OCI-LY1 (cell line): ENCODE measurements at regions not wholly inside any gene's neighbourhood (a gene's known extent, or its start where the extent isn't known, plus 50 kb on each side); places are given as distances from the start of the nearest gene placed in this dataset.
"Not testable (repeated sequence)": the region's sequence is repeated elsewhere in the genome, so short reads cannot be mapped to it uniquely, and the experiment has no call there.

Experiments
- H2AFZ ChIP-seq: fragments of 200-600 bp; sonication (generic), shearing (Covaris generic); 2 replicates; pipeline ENCODE4 v1.6.0; 2014; ENCODE audit warnings: antibody characterized with exemption, mild to moderate bottlenecking, low read length
- H3F3A ChIP-seq: fragments of 200-600 bp; sonication (generic), shearing (Covaris generic); 2 replicates; pipeline ENCODE4 v1.6.0; 2014; ENCODE audit warnings: mild to moderate bottlenecking, antibody characterized with exemption, low read length, moderate library complexity; ENCODE audit not compliant: insufficient read depth
- H3K27ac ChIP-seq: fragments of 200-600 bp; sonication (generic); 2 replicates; pipeline ENCODE4 v1.5.1; 2014; ENCODE audit warnings: low read length, mixed run types, mild to moderate bottlenecking, low read depth; ENCODE audit not compliant: poor library complexity, severe bottlenecking
- H3K27me3 ChIP-seq: fragments of 200-600 bp; sonication (generic); 2 replicates; pipeline ENCODE4 v1.6.0; 2014; ENCODE audit warnings: antibody characterized with exemption, mild to moderate bottlenecking, low read length, moderate library complexity; ENCODE audit not compliant: insufficient read depth
- H3K36me3 ChIP-seq: fragments of 200-600 bp; sonication (generic); 2 replicates; pipeline ENCODE4 v1.6.1; 2014; ENCODE audit warnings: mild to moderate bottlenecking, antibody characterized with exemption, low read length, moderate library complexity, mixed read lengths; ENCODE audit not compliant: insufficient read depth
- H3K4me1 ChIP-seq: fragments of 200-600 bp; sonication (generic); 2 replicates; pipeline ENCODE4 v1.5.1; 2014; ENCODE audit warnings: mild to moderate bottlenecking, low read length, moderate library complexity; ENCODE audit not compliant: insufficient read depth, severe bottlenecking
- H3K4me2 ChIP-seq: fragments of 200-600 bp; sonication (generic), shearing (Covaris generic); 2 replicates; pipeline ENCODE4 v1.6.1; 2014; ENCODE audit warnings: low read length
- H3K4me3 ChIP-seq: fragments of 200-600 bp; sonication (generic); 2 replicates; pipeline ENCODE4 v1.5.1; 2014; ENCODE audit warnings: low read length, low read depth, mild to moderate bottlenecking, mixed read lengths; ENCODE audit not compliant: poor library complexity, severe bottlenecking
- H3K79me2 ChIP-seq: fragments of 200-600 bp; shearing (Covaris generic); 2 replicates; pipeline ENCODE4 v1.6.1; 2016; ENCODE audit warnings: mixed run types, low read length, mixed read lengths; ENCODE audit not compliant: insufficient read depth
- H3K9ac ChIP-seq: fragments of 200-600 bp; sonication (generic), shearing (Covaris generic); 2 replicates; pipeline ENCODE4 v1.6.1; 2014; ENCODE audit warnings: mild to moderate bottlenecking, low read length, mixed read lengths
- H3K9me2 ChIP-seq: fragments of 200-600 bp; sonication (generic), shearing (Covaris generic); 2 replicates; pipeline ENCODE4 v1.6.1; 2014; ENCODE audit warnings: low read depth, mild to moderate bottlenecking, low read length, mixed read lengths
- H3K9me3 ChIP-seq: fragments of 200-600 bp; shearing (Covaris generic); 2 replicates; pipeline ENCODE4 v1.6.1; 2014; ENCODE audit warnings: low read length, mixed read lengths
- H4K20me1 ChIP-seq: fragments of 200-600 bp; sonication (generic), shearing (Covaris generic); 2 replicates; pipeline ENCODE4 v1.6.0; 2016; ENCODE audit warnings: mild to moderate bottlenecking, low read length; ENCODE audit not compliant: insufficient read depth

DNA sequence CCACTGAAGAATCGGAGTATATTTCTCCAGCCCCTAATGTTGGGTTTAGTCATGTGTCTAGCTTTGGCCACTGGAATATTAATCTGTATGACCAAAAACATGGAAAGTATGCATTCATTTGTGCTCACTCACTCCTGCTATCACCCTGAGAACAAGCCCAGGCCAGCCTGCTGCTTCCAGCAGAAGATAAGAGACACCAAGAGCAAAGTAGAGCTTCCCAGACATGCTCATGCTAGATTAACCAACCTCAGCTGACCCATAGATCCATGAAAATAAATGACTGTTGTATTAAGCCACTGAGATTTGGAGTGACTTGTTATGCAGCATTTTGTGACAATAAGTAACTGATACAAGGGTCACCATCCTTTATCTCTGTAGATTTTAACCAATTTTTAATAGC lies 96.9 kb downstream of the UNC93B1 start:
- not testable (repeated sequence) for H3K36me3 ChIP-seq, H3K9me2 ChIP-seq, H3F3A ChIP-seq, H3K4me3 ChIP-seq, H3K27me3 ChIP-seq, H2AFZ ChIP-seq, H3K4me2 ChIP-seq, H4K20me1 ChIP-seq, H3K9ac ChIP-seq, H3K79me2 ChIP-seq, H3K4me1 ChIP-seq, H3K9me3 ChIP-seq, H3K27ac ChIP-seq

GRCh38 chr11:67899462-67899861 lies 104.4 kb downstream of the UNC93B1 start:
- not testable (repeated sequence) for H3F3A ChIP-seq, H3K27me3 ChIP-seq, H2AFZ ChIP-seq, H3K27ac ChIP-seq, H4K20me1 ChIP-seq, H3K36me3 ChIP-seq, H3K4me1 ChIP-seq, H3K9me2 ChIP-seq, H3K4me3 ChIP-seq, H3K79me2 ChIP-seq, H3K9me3 ChIP-seq, H3K4me2 ChIP-seq, H3K9ac ChIP-seq

DNA sequence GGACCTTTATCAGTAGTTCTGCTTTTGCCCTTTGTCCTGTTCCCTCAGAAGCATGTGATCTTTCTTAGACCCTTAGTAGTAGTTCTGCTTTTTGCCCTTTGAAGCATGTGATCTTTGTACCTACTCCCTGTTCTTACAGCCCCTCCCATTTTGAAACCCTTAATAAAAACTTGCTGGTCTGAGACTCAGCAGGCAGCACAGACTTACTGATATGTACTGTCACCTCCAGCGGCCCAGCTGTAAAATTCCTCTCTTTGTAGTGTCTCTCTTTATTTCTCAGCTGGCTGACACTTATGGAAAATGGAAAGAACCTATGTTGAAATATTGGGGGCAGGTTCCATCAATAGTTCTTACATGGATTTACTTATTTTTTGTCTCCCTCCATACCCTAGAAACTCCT lies 110.4 kb downstream of the UNC93B1 start:
- not testable (repeated sequence) for H3F3A ChIP-seq, H3K27ac ChIP-seq, H3K4me1 ChIP-seq, H3K79me2 ChIP-seq, H3K27me3 ChIP-seq, H3K9ac ChIP-seq, H3K4me3 ChIP-seq, H3K4me2 ChIP-seq, H2AFZ ChIP-seq, H3K9me3 ChIP-seq, H3K9me2 ChIP-seq, H4K20me1 ChIP-seq, H3K36me3 ChIP-seq

GRCh38 chr11:67889646-67890045 lies 114.3 kb downstream of the UNC93B1 start:
- H3K9me3 ChIP-seq, H3K4me1 ChIP-seq, H3K79me2 ChIP-seq, H2AFZ ChIP-seq, H3K4me3 ChIP-seq, H4K20me1 ChIP-seq, H3K27ac ChIP-seq, H3K27me3 ChIP-seq, H3K36me3 ChIP-seq, H3K9me2 ChIP-seq, H3K9ac ChIP-seq, H3F3A ChIP-seq, H3K4me2 ChIP-seq: not testable (repeated sequence)

GRCh38 chr11:67888056-67888455 lies 115.8 kb downstream of the UNC93B1 start:
- not testable (repeated sequence) for H3K9ac ChIP-seq, H4K20me1 ChIP-seq, H3K4me1 ChIP-seq, H3F3A ChIP-seq, H2AFZ ChIP-seq, H3K27me3 ChIP-seq, H3K36me3 ChIP-seq, H3K4me3 ChIP-seq, H3K4me2 ChIP-seq, H3K9me3 ChIP-seq, H3K27ac ChIP-seq, H3K9me2 ChIP-seq, H3K79me2 ChIP-seq

DNA sequence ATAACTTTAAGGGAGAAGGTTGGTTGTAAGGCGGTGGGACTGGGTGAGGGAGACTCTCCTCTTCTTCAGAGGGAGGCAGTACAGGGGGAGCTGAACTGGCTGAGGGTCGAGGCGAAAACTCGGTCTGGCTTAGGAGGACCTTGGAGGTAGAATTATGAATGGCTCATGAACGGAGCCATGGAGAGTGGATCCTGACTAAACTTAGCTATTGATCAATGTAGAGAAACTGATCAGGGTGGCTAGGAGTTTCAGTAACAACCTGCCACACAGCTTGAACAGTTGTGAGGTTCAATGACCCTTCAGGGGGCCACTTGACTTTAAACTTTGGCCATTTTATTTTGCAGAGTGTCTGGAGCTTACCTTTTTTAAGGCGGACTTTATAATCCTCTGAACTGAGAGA lies 117.2 kb downstream of the UNC93B1 start:
- not testable (repeated sequence) for H4K20me1 ChIP-seq, H3K9me2 ChIP-seq, H3K9me3 ChIP-seq, H3K9ac ChIP-seq, H3K79me2 ChIP-seq, H3K27me3 ChIP-seq, H3K36me3 ChIP-seq, H3F3A ChIP-seq, H3K4me1 ChIP-seq, H2AFZ ChIP-seq, H3K4me2 ChIP-seq, H3K27ac ChIP-seq, H3K4me3 ChIP-seq

- H3F3A ChIP-seq, H3K9me3 ChIP-seq, H3K27me3 ChIP-seq, H3K4me2 ChIP-seq, H3K9me2 ChIP-seq, H3K9ac ChIP-seq, H2AFZ ChIP-seq, H4K20me1 ChIP-seq, H3K79me2 ChIP-seq, H3K4me3 ChIP-seq, H3K36me3 ChIP-seq, H3K4me1 ChIP-seq, H3K27ac ChIP-seq: not testable (repeated sequence)
These were observed 117.7 kb downstream of the UNC93B1 start for GRCh38 chr11:67886207-67886606.

DNA sequence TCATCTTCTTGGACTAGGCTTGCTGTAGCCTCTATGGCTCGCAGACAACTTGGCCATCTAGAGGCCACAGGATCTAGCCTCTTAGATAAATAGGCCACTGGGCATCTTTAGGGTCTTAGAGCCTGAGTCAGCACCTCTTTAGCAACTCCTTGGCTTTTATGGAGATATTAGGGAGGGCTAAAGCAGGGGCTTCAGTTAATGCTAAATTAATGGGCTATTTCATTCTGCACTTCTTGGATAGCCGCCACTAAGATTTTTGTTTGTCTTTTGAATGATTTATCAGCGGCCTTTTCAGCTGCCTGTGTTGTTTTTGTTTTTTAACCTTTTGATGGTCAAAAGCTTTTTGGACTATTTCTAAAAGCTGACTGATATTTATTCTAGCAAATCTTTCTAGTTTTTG lies 118.3 kb downstream of the UNC93B1 start:
- not testable (repeated sequence) for H3K9ac ChIP-seq, H2AFZ ChIP-seq, H3K27me3 ChIP-seq, H3K4me1 ChIP-seq, H3K4me2 ChIP-seq, H3K27ac ChIP-seq, H3K4me3 ChIP-seq, H3K9me2 ChIP-seq, H4K20me1 ChIP-seq, H3K36me3 ChIP-seq, H3K79me2 ChIP-seq, H3K9me3 ChIP-seq, H3F3A ChIP-seq
